Adrenal gland (tissue), 5 donors: ENCODE measurements at regions not wholly inside any gene's neighbourhood (a gene's known extent, or its start where the extent isn't known, plus 50 kb on each side); places are given as distances from the start of the nearest gene placed in this dataset.

Source experiments
- CTCF ChIP-seq, 6 experiments: fragments of 450-650 bp in 4 of 6; fragments of 200-600 bp in 2 of 6; sonication (generic) in 1 of 6; IDR thresholded peaks; 1 replicate in 5 of 6; 2 replicates in 1 of 6; pipeline versions ENCODE4 v1.5.1 to v1.8.0; 2016 to 2021; ENCODE audit warnings: antibody characterized with exemption in 6 of 6, mild to moderate bottlenecking in 2 of 6, moderate library complexity in 1 of 6
- POLR2A ChIP-seq, 2 donors: fragments of 450-650 bp; IDR thresholded peaks; one replicate each; pipeline ENCODE4 v1.6.1; 2017; ENCODE audit warnings: antibody characterized with exemption in 2 of 2, mild to moderate bottlenecking in 2 of 2, moderate library complexity in 1 of 2
- donor health status: DM: no; HTN: no; CAD: no.

DNA sequence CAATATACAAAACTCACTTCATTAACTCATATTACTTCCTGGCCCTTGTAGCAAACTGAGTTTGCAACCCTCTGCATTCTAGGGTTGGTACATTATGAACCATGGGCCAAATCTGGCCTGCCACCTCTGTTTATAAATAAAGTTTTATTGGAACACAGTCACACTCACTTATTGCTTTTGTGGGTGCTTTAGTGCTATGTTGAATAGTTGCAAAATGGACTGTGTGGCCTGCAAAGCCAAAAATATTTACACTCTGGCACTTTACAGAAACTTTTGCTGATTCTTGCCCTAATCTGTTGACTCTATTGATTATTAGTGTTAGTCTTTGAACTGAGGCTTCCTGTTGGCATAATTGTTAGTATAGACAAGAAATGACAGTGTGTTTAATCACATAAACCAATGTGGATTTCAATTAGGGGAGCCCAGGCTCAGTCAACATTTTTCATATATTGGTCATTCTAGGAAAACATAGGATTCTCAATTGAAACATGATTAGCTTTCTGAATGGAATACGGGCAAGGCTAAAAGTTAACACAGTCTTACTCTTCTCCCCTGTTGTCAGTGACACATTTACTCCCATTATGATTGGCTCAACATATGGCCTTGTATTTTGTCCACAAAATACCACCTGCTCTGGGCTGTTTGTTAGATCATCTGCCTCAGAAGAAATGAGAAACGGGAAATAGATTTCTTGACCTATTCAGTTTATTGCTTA, 241.9 kb upstream of the ZFP64 start:
- TF ChIP-seq CTCF (IDR thresholded peaks at IDR 0.05) (no peak), POLR2A (IDR thresholded peaks at IDR 0.05) (no peak)
